ENCODE measurements at regions not wholly inside any gene's neighbourhood (a gene's known extent, or its start where the extent isn't known, plus 50 kb on each side); places are given as distances from the start of the nearest gene placed in this dataset.

DNA sequence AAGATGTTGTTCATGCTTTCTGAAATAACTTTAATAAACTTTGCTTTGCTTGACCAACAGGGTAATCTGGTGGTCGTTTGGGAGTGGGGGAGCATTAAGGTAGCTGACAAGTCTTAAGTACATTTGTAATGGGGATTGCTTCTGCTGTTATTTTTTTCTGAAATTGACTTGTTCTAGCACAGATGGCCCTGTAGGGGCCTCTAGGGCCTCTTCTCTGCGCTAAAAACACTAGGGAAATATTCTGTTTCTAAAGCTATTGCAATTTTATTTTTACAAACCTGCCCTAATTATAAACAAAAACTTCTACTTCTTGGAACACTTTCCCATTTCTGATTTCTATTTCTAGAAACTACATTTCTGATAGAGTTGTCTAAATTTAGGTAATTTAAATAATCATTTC is 191.3 kb upstream of the KCNJ3 start:
- TF ChIP-seq, protein P1, sequence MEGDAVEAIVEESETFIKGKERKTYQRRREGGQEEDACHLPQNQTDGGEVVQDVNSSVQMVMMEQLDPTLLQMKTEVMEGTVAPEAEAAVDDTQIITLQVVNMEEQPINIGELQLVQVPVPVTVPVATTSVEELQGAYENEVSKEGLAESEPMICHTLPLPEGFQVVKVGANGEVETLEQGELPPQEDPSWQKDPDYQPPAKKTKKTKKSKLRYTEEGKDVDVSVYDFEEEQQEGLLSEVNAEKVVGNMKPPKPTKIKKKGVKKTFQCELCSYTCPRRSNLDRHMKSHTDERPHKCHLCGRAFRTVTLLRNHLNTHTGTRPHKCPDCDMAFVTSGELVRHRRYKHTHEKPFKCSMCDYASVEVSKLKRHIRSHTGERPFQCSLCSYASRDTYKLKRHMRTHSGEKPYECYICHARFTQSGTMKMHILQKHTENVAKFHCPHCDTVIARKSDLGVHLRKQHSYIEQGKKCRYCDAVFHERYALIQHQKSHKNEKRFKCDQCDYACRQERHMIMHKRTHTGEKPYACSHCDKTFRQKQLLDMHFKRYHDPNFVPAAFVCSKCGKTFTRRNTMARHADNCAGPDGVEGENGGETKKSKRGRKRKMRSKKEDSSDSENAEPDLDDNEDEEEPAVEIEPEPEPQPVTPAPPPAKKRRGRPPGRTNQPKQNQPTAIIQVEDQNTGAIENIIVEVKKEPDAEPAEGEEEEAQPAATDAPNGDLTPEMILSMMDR (IDR thresholded peaks at IDR 0.05; ENCODE audit: insufficient read depth, low read length) = no peak
- no peak for TF ChIP-seq POLR2AphosphoS5 (IDR thresholded peaks at IDR 0.05; ENCODE audit: low read depth)
- TF ChIP-seq, protein P2, sequence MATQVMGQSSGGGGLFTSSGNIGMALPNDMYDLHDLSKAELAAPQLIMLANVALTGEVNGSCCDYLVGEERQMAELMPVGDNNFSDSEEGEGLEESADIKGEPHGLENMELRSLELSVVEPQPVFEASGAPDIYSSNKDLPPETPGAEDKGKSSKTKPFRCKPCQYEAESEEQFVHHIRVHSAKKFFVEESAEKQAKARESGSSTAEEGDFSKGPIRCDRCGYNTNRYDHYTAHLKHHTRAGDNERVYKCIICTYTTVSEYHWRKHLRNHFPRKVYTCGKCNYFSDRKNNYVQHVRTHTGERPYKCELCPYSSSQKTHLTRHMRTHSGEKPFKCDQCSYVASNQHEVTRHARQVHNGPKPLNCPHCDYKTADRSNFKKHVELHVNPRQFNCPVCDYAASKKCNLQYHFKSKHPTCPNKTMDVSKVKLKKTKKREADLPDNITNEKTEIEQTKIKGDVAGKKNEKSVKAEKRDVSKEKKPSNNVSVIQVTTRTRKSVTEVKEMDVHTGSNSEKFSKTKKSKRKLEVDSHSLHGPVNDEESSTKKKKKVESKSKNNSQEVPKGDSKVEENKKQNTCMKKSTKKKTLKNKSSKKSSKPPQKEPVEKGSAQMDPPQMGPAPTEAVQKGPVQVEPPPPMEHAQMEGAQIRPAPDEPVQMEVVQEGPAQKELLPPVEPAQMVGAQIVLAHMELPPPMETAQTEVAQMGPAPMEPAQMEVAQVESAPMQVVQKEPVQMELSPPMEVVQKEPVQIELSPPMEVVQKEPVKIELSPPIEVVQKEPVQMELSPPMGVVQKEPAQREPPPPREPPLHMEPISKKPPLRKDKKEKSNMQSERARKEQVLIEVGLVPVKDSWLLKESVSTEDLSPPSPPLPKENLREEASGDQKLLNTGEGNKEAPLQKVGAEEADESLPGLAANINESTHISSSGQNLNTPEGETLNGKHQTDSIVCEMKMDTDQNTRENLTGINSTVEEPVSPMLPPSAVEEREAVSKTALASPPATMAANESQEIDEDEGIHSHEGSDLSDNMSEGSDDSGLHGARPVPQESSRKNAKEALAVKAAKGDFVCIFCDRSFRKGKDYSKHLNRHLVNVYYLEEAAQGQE (IDR thresholded peaks at IDR 0.05; ENCODE audit: insufficient replicate concordance, low read depth) = no peak
